GM21381 (cell line): ENCODE measurements at regions not wholly inside any gene's neighbourhood (a gene's known extent, or its start where the extent isn't known, plus 50 kb on each side); places are given as distances from the start of the nearest gene placed in this dataset.
"Not testable (repeated sequence)": the region's sequence is repeated elsewhere in the genome, so short reads cannot be mapped to it uniquely, and the experiment has no call there.

ENCODE experiments used
- ATAC-seq: cut with Tn5 transposase; IDR thresholded peaks from one replicate; pipeline ENCODE4 v1.9.1; 2021; ENCODE audit warnings: mild to moderate bottlenecking, moderate library complexity; ENCODE audit not compliant: unreplicated experiment

GRCh38 chr4:29013341-29013740 is 1706.8 kb upstream of the PCDH7 start:
- no peak for ATAC-seq

- ATAC-seq: no peak
Observed at GRCh38 chr4:29014555-29014954, 1705.6 kb upstream of the PCDH7 start.

GRCh38 chr4:29033703-29034102 is 1686.5 kb upstream of the PCDH7 start:
- ATAC-seq: no peak

- no peak for ATAC-seq
Observed at GRCh38 chr4:29037501-29037900, 1682.7 kb upstream of the PCDH7 start.

GRCh38 chr4:29043411-29043810 is 1676.8 kb upstream of the PCDH7 start:
- ATAC-seq: no peak

- ATAC-seq: no peak
Observed at GRCh38 chr4:29046186-29046585, 1674.0 kb upstream of the PCDH7 start.

GRCh38 chr4:29046781-29047180 is 1673.4 kb upstream of the PCDH7 start:
- no peak for ATAC-seq

- ATAC-seq: no peak
Observed at GRCh38 chr4:29047341-29048041, 1672.7 kb upstream of the PCDH7 start.

- ATAC-seq: no peak
Observed at GRCh38 chr4:29051381-29051965, 1668.7 kb upstream of the PCDH7 start.

GRCh38 chr4:29052266-29052665 is 1667.9 kb upstream of the PCDH7 start:
- no peak for ATAC-seq

GRCh38 chr4:29058531-29058930 is 1661.6 kb upstream of the PCDH7 start:
- no peak for ATAC-seq

- ATAC-seq: no peak
Observed at GRCh38 chr4:29066861-29067260, 1653.3 kb upstream of the PCDH7 start.

- ATAC-seq: no peak
Observed at GRCh38 chr4:29073571-29073970, 1646.6 kb upstream of the PCDH7 start.

- no peak for ATAC-seq
Observed at GRCh38 chr4:29075366-29075765, 1644.8 kb upstream of the PCDH7 start.

- no peak for ATAC-seq
Observed at GRCh38 chr4:29079260-29079659, 1640.9 kb upstream of the PCDH7 start.

GRCh38 chr4:29081234-29081955 is 1638.8 kb upstream of the PCDH7 start:
- ATAC-seq: no peak

GRCh38 chr4:29082684-29083083 is 1637.5 kb upstream of the PCDH7 start:
- no peak for ATAC-seq

GRCh38 chr4:29085748-29086147 is 1634.4 kb upstream of the PCDH7 start:
- ATAC-seq: no peak

GRCh38 chr4:29104694-29105093 is 1615.5 kb upstream of the PCDH7 start:
- no peak for ATAC-seq

- no peak for ATAC-seq
Observed at GRCh38 chr4:29113960-29114359, 1606.2 kb upstream of the PCDH7 start.

- ATAC-seq: not testable (repeated sequence)
Observed at GRCh38 chr4:29117231-29117722, 1602.9 kb upstream of the PCDH7 start.

GRCh38 chr4:29121586-29121985 is 1598.6 kb upstream of the PCDH7 start:
- ATAC-seq: no peak
